CD14-positive monocyte (primary cell): ENCODE measurements at regions not wholly inside any gene's neighbourhood (a gene's known extent, or its start where the extent isn't known, plus 50 kb on each side); places are given as distances from the start of the nearest gene placed in this dataset.

ENCODE experiments used
- DNase-seq, 3 donors: peaks; one replicate each; pipeline ENCODE4 v3.0.0-alpha.2; 2011 to 2022
- H2AFZ ChIP-seq: 2 replicates; pipeline ENCODE4 v1.6.0; 2012; ENCODE audit warnings: mild to moderate bottlenecking, low read depth, low read length, inconsistent platforms; ENCODE audit not compliant: insufficient read depth, poor library complexity, severe bottlenecking
- H3K27ac ChIP-seq, 2 donors: 1 replicate in 1 of 2; 2 replicates in 1 of 2; pipeline ENCODE4 v1.5.1; 2012 to 2013; ENCODE audit warnings: low read length in 2 of 2, control low read depth in 1 of 2, inconsistent platforms in 1 of 2, low read depth in 1 of 2, mild to moderate bottlenecking in 1 of 2
- H3K27me3 ChIP-seq, 2 donors: one replicate each; pipeline versions ENCODE4 v1.6.0 to v1.6.1; 2011 to 2013; ENCODE audit warnings: low read length in 2 of 2; ENCODE audit not compliant: control insufficient read depth in 2 of 2, insufficient read depth in 2 of 2
- H3K36me3 ChIP-seq, 2 donors: replicated peaks in 1 of 2; 1 replicate in 1 of 2; 2 replicates in 1 of 2; pipeline versions ENCODE4 v1.5.1 to v1.6.1; 2012 to 2013; ENCODE audit warnings: low read length in 2 of 2, control low read depth in 1 of 2, inconsistent platforms in 1 of 2, mild to moderate bottlenecking in 1 of 2; ENCODE audit not compliant: insufficient read depth in 2 of 2, control insufficient read depth in 1 of 2
- H3K4me1 ChIP-seq, 2 donors: 1 replicate in 1 of 2; 2 replicates in 1 of 2; pipeline versions ENCODE4 v1.5.1 to v1.6.1; 2012 to 2013; ENCODE audit warnings: low read length in 2 of 2, control low read depth in 1 of 2, inconsistent platforms in 1 of 2, mild to moderate bottlenecking in 1 of 2, moderate library complexity in 1 of 2; ENCODE audit not compliant: insufficient read depth in 2 of 2, control insufficient read depth in 1 of 2
- H3K4me2 ChIP-seq: replicated peaks from 2 replicates; pipeline ENCODE3; 2012; ENCODE audit warnings: low read length, moderate library complexity, mild to moderate bottlenecking; ENCODE audit not compliant: poor library complexity, severe bottlenecking; ENCODE audit errors: extremely low read depth
- H3K4me3 ChIP-seq, 3 experiments: fragments of 200-600 bp in 1 of 3; sonication (generic) in 1 of 3; replicated peaks in 1 of 3; 1 replicate in 2 of 3; 2 replicates in 1 of 3; pipeline ENCODE4 v1.5.1; 2011 to 2013; ENCODE audit warnings: low read length in 3 of 3, mild to moderate bottlenecking in 3 of 3, control low read depth in 2 of 3, low read depth in 2 of 3, inconsistent platforms in 1 of 3, moderate library complexity in 1 of 3
- H3K79me2 ChIP-seq: 2 replicates; pipeline ENCODE4 v1.6.0; 2012; ENCODE audit warnings: mild to moderate bottlenecking, control low read depth, inconsistent platforms, low read length, moderate library complexity; ENCODE audit not compliant: insufficient read depth
- H3K9ac ChIP-seq: 2 replicates; pipeline ENCODE4 v1.6.0; 2017; ENCODE audit warnings: low read length, mild to moderate bottlenecking; ENCODE audit not compliant: insufficient read depth, poor library complexity, severe bottlenecking
- H3K9me3 ChIP-seq, 2 donors: replicated peaks in 1 of 2; 1 replicate in 1 of 2; 2 replicates in 1 of 2; pipeline versions ENCODE4 v1.5.1 to v1.6.1; 2012 to 2013; ENCODE audit warnings: low read length in 2 of 2, control low read depth in 1 of 2; ENCODE audit not compliant: control insufficient read depth in 1 of 2, insufficient read depth in 1 of 2
- H4K20me1 ChIP-seq: 2 replicates; pipeline ENCODE4 v1.6.0; 2012; ENCODE audit warnings: mild to moderate bottlenecking, low read length, control low read depth, moderate library complexity; ENCODE audit not compliant: insufficient read depth
- H3K27ac Mint-ChIP-seq, 7 donors: one replicate each; pipeline ENCODE4 v1.8.0; 2020; ENCODE audit warnings: mild to moderate bottlenecking in 7 of 7, mixed read lengths in 7 of 7, moderate library complexity in 6 of 7, inconsistent platforms in 2 of 7
- H3K27me3 Mint-ChIP-seq, 3 donors: one replicate each; pipeline ENCODE4 v1.8.0; 2021 to 2022; ENCODE audit warnings: low read depth in 3 of 3, mild to moderate bottlenecking in 3 of 3, mixed read lengths in 3 of 3, moderate library complexity in 3 of 3, inconsistent platforms in 1 of 3
- H3K36me3 Mint-ChIP-seq, 2 donors: one replicate each; pipeline ENCODE4 v1.8.0; 2020; ENCODE audit warnings: mixed read lengths in 2 of 2, inconsistent platforms in 1 of 2, mild to moderate bottlenecking in 1 of 2
- H3K4me1 Mint-ChIP-seq: one replicate; pipeline ENCODE4 v1.8.0; 2020; ENCODE audit warnings: mild to moderate bottlenecking, mixed read lengths
- H3K4me3 Mint-ChIP-seq, 2 donors: one replicate each; pipeline ENCODE4 v1.8.0; 2020; ENCODE audit warnings: mild to moderate bottlenecking in 2 of 2, mixed read lengths in 2 of 2, moderate library complexity in 1 of 2
- H3K9me3 Mint-ChIP-seq, 7 donors: one replicate each; pipeline ENCODE4 v1.8.0; 2020 to 2022; ENCODE audit warnings: mixed read lengths in 7 of 7, mild to moderate bottlenecking in 6 of 7, moderate library complexity in 6 of 7, inconsistent platforms in 2 of 7
- CTCF ChIP-seq: fragments of 200-600 bp; IDR thresholded peaks from one replicate; pipeline ENCODE4 v1.8.0; 2022; ENCODE audit warnings: antibody characterized with exemption, mild to moderate bottlenecking
- WGBS: methylation state at CpG from one replicate; pipeline ENCODE4 v1.1.5; 2013; ENCODE audit warnings: missing lambda C conversion rate; ENCODE audit not compliant: insufficient coverage; 5-methylcytosine and 5-hydroxymethylcytosine counted together
- intact Hi-C, 2 donors: fragments of 100-400 bp; cut with micrococcal nuclease; formaldehyde crosslinking; loops; one replicate each; pipeline versions ENCODE4 v1.15.0 to v1.15.1; 2023

GRCh38 chr5:87770601-87771121 lies 357.9 kb upstream of the CCNH start:
- Mint-ChIP-seq H3K27ac (no peak overlapping the region), H3K4me3 (no peak overlapping the region), H3K36me3 (no peaks in the 10 kb centered on the region), H3K4me1 (no peaks in the 10 kb centered on the region), H3K9me3 (no peaks in the 10 kb centered on the region), H3K27me3 (peaks cover 3 to 10% (median 8%) of the 10 kb centered on the region in 3 donors)
- H3K27ac ChIP-seq = no peak overlapping the region
- no peak for TF ChIP-seq CTCF
- H3K27me3 ChIP-seq = peaks cover 2 to 6% of the 10 kb centered on the region in 2 donors
- no peaks in the 10 kb centered on the region for H3K79me2 ChIP-seq
- H3K9ac ChIP-seq = no peak overlapping the region
- no peak overlapping the region for H2AFZ ChIP-seq
- no peak overlapping the region for H3K4me3 ChIP-seq
- 27% methylated on average over 5 of the region's 16 CpGs for WGBS
- H4K20me1 ChIP-seq = no peaks in the 10 kb centered on the region
- H3K36me3 ChIP-seq = no peaks in the 10 kb centered on the region
- no peaks in the 10 kb centered on the region for H3K9me3 ChIP-seq
- H3K4me2 ChIP-seq = no peak overlapping the region
- intact Hi-C loops = no loop called here
- no peak for DNase-seq
- H3K4me1 ChIP-seq = no peaks in the 10 kb centered on the region

GRCh38 chr5:87770016-87770570 lies 357.4 kb upstream of the CCNH start:
- no peaks in the 10 kb centered on the region for H3K4me1 Mint-ChIP-seq
- TF ChIP-seq CTCF = no peak
- intact Hi-C loops = no loop called here

More at GRCh38 chr5:87770016-87770570, 357.4 kb upstream of the CCNH start:
- Histone ChIP-seq H3K4me1 (no peaks in the 10 kb centered on the region), H3K27ac (no peak overlapping the region), H4K20me1 (no peaks in the 10 kb centered on the region), H3K9me3 (no peaks in the 10 kb centered on the region), H3K9ac (no peak overlapping the region), H2AFZ (no peak overlapping the region), H3K36me3 (no peaks in the 10 kb centered on the region), H3K79me2 (no peaks in the 10 kb centered on the region), H3K4me2 (no peak overlapping the region), H3K4me3 (no peak overlapping the region), H3K27me3 (peaks cover 2 to 6% of the 10 kb centered on the region in 2 donors)
- WGBS = 83% methylated on average over 2 of the region's 8 CpGs
- no peaks in the 10 kb centered on the region for H3K9me3 Mint-ChIP-seq
- H3K4me3 Mint-ChIP-seq = no peak overlapping the region
- no peak overlapping the region for H3K27ac Mint-ChIP-seq
- no peaks in the 10 kb centered on the region for H3K36me3 Mint-ChIP-seq
- peaks cover 3 to 8% (median 8%) of the 10 kb centered on the region in 3 donors for H3K27me3 Mint-ChIP-seq
- DNase-seq = no peak
